Liver (tissue), 7 donors: ENCODE measurements at regions not wholly inside any gene's neighbourhood (a gene's known extent, or its start where the extent isn't known, plus 50 kb on each side); places are given as distances from the start of the nearest gene placed in this dataset.

Source experiments
- DNase-seq: peaks from one replicate; pipeline ENCODE4 v3.0.0-alpha.2; 2017; ENCODE audit warnings: low spot score
- H3K27ac ChIP-seq, 2 donors: one replicate each; pipeline ENCODE4 v1.7.0; 2013; ENCODE audit warnings: inconsistent platforms in 2 of 2, low read length in 2 of 2, control low read depth in 1 of 2, low read depth in 1 of 2, mild to moderate bottlenecking in 1 of 2
- H3K27me3 ChIP-seq, 4 donors: one replicate each; pipeline versions ENCODE4 v1.6.1 to v1.7.0; 2013; ENCODE audit warnings: low read length in 3 of 4, inconsistent platforms in 1 of 4, mild to moderate bottlenecking in 1 of 4, moderate library complexity in 1 of 4; ENCODE audit not compliant: control insufficient read depth in 4 of 4, insufficient read depth in 4 of 4
- H3K36me3 ChIP-seq, 4 donors: one replicate each; pipeline versions ENCODE4 v1.6.1 to v1.7.0; 2013; ENCODE audit warnings: low read length in 3 of 4, mild to moderate bottlenecking in 3 of 4, low read depth in 1 of 4, moderate library complexity in 1 of 4; ENCODE audit not compliant: control insufficient read depth in 4 of 4, insufficient read depth in 3 of 4
- H3K4me1 ChIP-seq, 4 donors: one replicate each; pipeline versions ENCODE4 v1.6.1 to v1.7.0; 2013; ENCODE audit warnings: low read length in 3 of 4, mild to moderate bottlenecking in 3 of 4, moderate library complexity in 1 of 4; ENCODE audit not compliant: control insufficient read depth in 4 of 4, insufficient read depth in 4 of 4
- H3K4me3 ChIP-seq, 3 donors: one replicate each; pipeline versions ENCODE4 v1.6.1 to v1.7.0; 2013; ENCODE audit warnings: low read length in 3 of 3, control low read depth in 1 of 3, low read depth in 1 of 3, mild to moderate bottlenecking in 1 of 3
- H3K9ac ChIP-seq, 2 donors: one replicate each; pipeline ENCODE4 v1.7.0; 2013; ENCODE audit warnings: low read length in 2 of 2, mild to moderate bottlenecking in 2 of 2, moderate library complexity in 2 of 2, control low read depth in 1 of 2, low read depth in 1 of 2
- H3K9me3 ChIP-seq, 4 donors: one replicate each; pipeline versions ENCODE4 v1.6.1 to v1.7.0; 2013; ENCODE audit warnings: low read length in 3 of 4; ENCODE audit not compliant: control insufficient read depth in 4 of 4
- ATF3 ChIP-seq: IDR thresholded peaks from 2 replicates; pipeline ENCODE4 v1.6.1; 2016; ENCODE audit warnings: antibody characterized with exemption
- EGR1 ChIP-seq, 2 donors: IDR thresholded peaks; 2 replicates each; pipeline ENCODE4 v1.6.1; 2016 to 2018; ENCODE audit warnings: antibody characterized with exemption in 2 of 2, low read depth in 2 of 2
- FOXA1 ChIP-seq: IDR thresholded peaks from 2 replicates; pipeline ENCODE4 v1.6.1; 2016; ENCODE audit warnings: antibody characterized with exemption
- FOXA2 ChIP-seq: IDR thresholded peaks from 2 replicates; pipeline ENCODE4 v1.6.1; 2016; ENCODE audit warnings: antibody characterized with exemption
- GABPA ChIP-seq, 2 donors: IDR thresholded peaks in 1 of 2; conservative IDR thresholded peaks in 1 of 2; 2 replicates each; pipeline ENCODE4 v1.6.1; 2016; ENCODE audit warnings: antibody characterized with exemption in 2 of 2, mild to moderate bottlenecking in 1 of 2, moderate library complexity in 1 of 2
- HNF4A ChIP-seq, 2 donors: conservative IDR thresholded peaks; 2 replicates each; pipeline ENCODE4 v1.6.1; 2016; ENCODE audit warnings: antibody characterized with exemption in 2 of 2, mild to moderate bottlenecking in 2 of 2
- HNF4G ChIP-seq: IDR thresholded peaks from 2 replicates; pipeline ENCODE4 v1.6.1; 2016; ENCODE audit warnings: antibody characterized with exemption
- MAX ChIP-seq: IDR thresholded peaks from 2 replicates; pipeline ENCODE4 v1.6.1; 2016; ENCODE audit warnings: antibody characterized with exemption
- NR2F2 ChIP-seq: IDR thresholded peaks from 2 replicates; pipeline ENCODE4 v1.6.1; 2016; ENCODE audit warnings: antibody characterized with exemption
- RAD21 ChIP-seq, 2 donors: IDR thresholded peaks; 2 replicates each; pipeline ENCODE4 v1.6.1; 2016; ENCODE audit warnings: antibody characterized with exemption in 2 of 2, mild to moderate bottlenecking in 2 of 2
- REST ChIP-seq: IDR thresholded peaks from 2 replicates; pipeline ENCODE4 v1.6.1; 2016; ENCODE audit warnings: antibody characterized with exemption, mild to moderate bottlenecking
- RXRA ChIP-seq, 2 donors: IDR thresholded peaks; 2 replicates each; pipeline ENCODE4 v1.6.1; 2017 to 2018; ENCODE audit warnings: antibody characterized with exemption in 2 of 2, mild to moderate bottlenecking in 1 of 2
- SP1 ChIP-seq: IDR thresholded peaks from 2 replicates; pipeline ENCODE4 v1.6.1; 2018; ENCODE audit warnings: antibody characterized with exemption, mild to moderate bottlenecking
- TAF1 ChIP-seq: conservative IDR thresholded peaks from 2 replicates; pipeline ENCODE4 v1.6.1; 2016; ENCODE audit warnings: antibody characterized with exemption, mild to moderate bottlenecking
- ZBTB33 ChIP-seq: IDR thresholded peaks from 2 replicates; pipeline ENCODE4 v1.6.1; 2016; ENCODE audit warnings: antibody characterized with exemption
- WGBS: extraction: QIAGEN DNeasy Blood & Tissue Kit; methylation state at CpG from one replicate; pipeline ENCODE4 v1.1.7; 2013; 5-methylcytosine and 5-hydroxymethylcytosine counted together
- donor health status: healthy.
- donor health status: healthy.
- donor health status: healthy.
- donor health status: healthy.

GRCh38 chr12:28878629-28879028, 270.4 kb upstream of the FAR2 start (continued):
- no peak for TF ChIP-seq REST

GRCh38 chr12:28879379-28879778, 269.7 kb upstream of the FAR2 start:
- Histone ChIP-seq H3K4me1 (no peaks in the 10 kb centered on the region), H3K27ac (no peak overlapping the region), H3K27me3 (no peaks in the 10 kb centered on the region), H3K36me3 (no peaks in the 10 kb centered on the region), H3K4me3 (no peak overlapping the region), H3K9ac (no peak overlapping the region), H3K9me3 (no peaks in the 10 kb centered on the region)
- TF ChIP-seq NR2F2: no peak
- TF ChIP-seq RAD21 (IDR thresholded peaks at IDR 0.05): no peak
- no peak for TF ChIP-seq EGR1 (IDR thresholded peaks at IDR 0.05; ENCODE audit: low read depth in 2 of 2)
- TF ChIP-seq REST: no peak
- TF ChIP-seq GABPA (IDR thresholded peaks at IDR 0.05 in 1 of 2, conservative IDR thresholded peaks at IDR 0.05 in 1 of 2): no peak
- no peak for TF ChIP-seq FOXA2
- no peak for TF ChIP-seq RXRA (IDR thresholded peaks at IDR 0.05)
- no peak for TF ChIP-seq TAF1
- no peak for TF ChIP-seq MAX
- no peak for TF ChIP-seq HNF4G
- TF ChIP-seq HNF4A (conservative IDR thresholded peaks at IDR 0.05): no peak
- TF ChIP-seq ATF3: no peak
- no peak for TF ChIP-seq FOXA1
- TF ChIP-seq SP1: no peak
- TF ChIP-seq ZBTB33: no peak
- DNase-seq: no peak
- WGBS: 92% methylated on average over 2 of the region's 2 CpGs
